CD4-positive, alpha-beta T cell treated with Interleukin-12 subunit alpha and Interleukin-12 subunit beta, for 1 hour (primary cell): ENCODE measurements at regions not wholly inside any gene's neighbourhood (a gene's known extent, or its start where the extent isn't known, plus 50 kb on each side); places are given as distances from the start of the nearest gene placed in this dataset.
"Not testable (repeated sequence)": the region's sequence is repeated elsewhere in the genome, so short reads cannot be mapped to it uniquely, and the experiment has no call there.

Experiments used
- DNase-seq: peaks from one replicate; pipeline ENCODE4 v3.0.0-alpha.2; 2020

GRCh38 chr14:99023371-99023770, 248.6 kb downstream of the BCL11B start:
- no peak for DNase-seq

GRCh38 chr14:99024926-99025325, 247.1 kb downstream of the BCL11B start:
- DNase-seq, result no peak

- DNase-seq, result no peak
Observed at GRCh38 chr14:99025418-99025817, 246.6 kb downstream of the BCL11B start.

GRCh38 chr14:99026471-99026870, 245.5 kb downstream of the BCL11B start:
- no peak for DNase-seq

- no peak for DNase-seq
Observed at GRCh38 chr14:99028041-99028440, 244.0 kb downstream of the BCL11B start.

GRCh38 chr14:99028521-99028920, 243.5 kb downstream of the BCL11B start:
- DNase-seq, result no peak

GRCh38 chr14:99029145-99029915, 242.7 kb downstream of the BCL11B start:
- no peak for DNase-seq

GRCh38 chr14:99029916-99030305, 242.1 kb downstream of the BCL11B start:
- no peak for DNase-seq

GRCh38 chr14:99030454-99030853, 241.5 kb downstream of the BCL11B start:
- DNase-seq, result no peak

- no peak for DNase-seq
Observed at GRCh38 chr14:99032759-99033158, 239.2 kb downstream of the BCL11B start.

- no peak for DNase-seq
Observed at GRCh38 chr14:99033951-99034350, 238.0 kb downstream of the BCL11B start.

GRCh38 chr14:99034711-99035171, 237.3 kb downstream of the BCL11B start:
- DNase-seq, result no peak

- no peak for DNase-seq
Observed at GRCh38 chr14:99035268-99035667, 236.7 kb downstream of the BCL11B start.

- DNase-seq, result no peak
Observed at GRCh38 chr14:99035712-99036610, 236.0 kb downstream of the BCL11B start.

- peak; percentile 7 for DNase-seq
Observed at GRCh38 chr14:99036611-99037293, 235.2 kb downstream of the BCL11B start.

- DNase-seq, result not testable (repeated sequence)
Observed at GRCh38 chr14:99037326-99037725, 234.7 kb downstream of the BCL11B start.

GRCh38 chr14:99037777-99038430, 234.1 kb downstream of the BCL11B start:
- DNase-seq, result no peak

- no peak for DNase-seq
Observed at GRCh38 chr14:99038431-99038820, 233.6 kb downstream of the BCL11B start.

- no peak for DNase-seq
Observed at GRCh38 chr14:99039331-99040041, 232.5 kb downstream of the BCL11B start.

- DNase-seq, result no peak
Observed at GRCh38 chr14:99040052-99040451, 231.9 kb downstream of the BCL11B start.

- DNase-seq, result no peak
Observed at GRCh38 chr14:99040711-99041110, 231.3 kb downstream of the BCL11B start.
